CD4-positive, alpha-beta T cell treated with Interleukin-1 beta for 1 hour (primary cell): ENCODE measurements at regions not wholly inside any gene's neighbourhood (a gene's known extent, or its start where the extent isn't known, plus 50 kb on each side); places are given as distances from the start of the nearest gene placed in this dataset.
"Not testable (repeated sequence)": the region's sequence is repeated elsewhere in the genome, so short reads cannot be mapped to it uniquely, and the experiment has no call there.

Experiments
- DNase-seq, 2 donors: peaks; one replicate each; pipeline ENCODE4 v3.0.0-alpha.2; 2020 to 2022

DNA sequence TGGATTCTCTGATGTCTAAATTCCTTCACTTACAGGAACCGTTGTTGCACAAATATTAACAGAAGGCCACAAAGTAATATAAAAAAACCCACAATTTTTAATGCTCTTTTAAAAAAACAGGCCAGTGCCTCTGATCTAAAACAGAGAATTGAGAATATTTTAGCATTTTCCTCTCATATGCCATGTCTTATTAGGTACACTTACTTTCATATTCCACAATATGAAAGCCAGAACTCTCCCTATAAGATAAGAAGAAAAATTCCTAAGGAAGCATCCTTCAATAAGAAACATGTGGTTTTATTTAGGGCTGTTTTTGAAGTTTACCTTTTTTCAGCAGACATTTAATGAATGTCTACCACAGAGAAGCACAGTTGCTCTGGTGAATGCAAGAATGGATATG lies 214.5 kb downstream of the FAT3 start:
- no peak for DNase-seq

DNA sequence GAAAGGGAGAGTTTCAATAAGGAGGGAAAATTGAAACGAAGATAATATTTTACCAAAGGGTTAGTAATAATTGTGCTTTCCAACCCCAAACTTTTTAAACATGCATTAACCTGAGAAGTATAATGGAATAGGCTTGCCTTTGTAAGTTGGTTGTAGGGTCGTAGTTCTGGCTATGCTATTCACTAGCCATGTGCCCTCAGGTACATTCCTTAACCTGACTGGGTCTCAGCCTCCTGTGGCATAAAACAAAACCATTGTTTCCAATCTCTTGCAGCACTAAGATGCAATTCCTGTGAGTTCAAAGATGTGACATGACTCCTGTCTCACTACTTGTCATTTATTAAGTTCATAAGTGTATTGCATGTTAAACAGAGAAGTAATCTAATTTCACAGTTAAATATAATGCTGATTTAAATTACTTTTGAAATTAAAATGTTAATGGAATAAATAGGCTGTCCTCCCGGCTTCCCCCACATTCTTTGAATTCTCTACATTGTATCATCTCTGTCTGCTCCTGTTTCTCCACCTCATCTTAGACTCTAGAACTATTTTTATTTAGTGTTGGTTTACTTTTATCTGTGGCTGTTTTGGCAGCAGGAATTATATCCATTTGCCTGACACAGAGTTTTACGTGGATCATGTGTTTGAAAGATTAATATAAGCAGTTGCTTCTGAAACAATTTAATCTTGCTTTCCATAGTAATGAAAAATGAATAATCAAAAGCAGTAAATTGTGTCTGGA lies 216.3 kb downstream of the FAT3 start:
- DNase-seq, result no peak

GRCh38 chr11:92441443-92441726 lies 216.8 kb downstream of the FAT3 start:
- no peak for DNase-seq

GRCh38 chr11:92443199-92443598 lies 218.6 kb downstream of the FAT3 start:
- no peak for DNase-seq

DNA sequence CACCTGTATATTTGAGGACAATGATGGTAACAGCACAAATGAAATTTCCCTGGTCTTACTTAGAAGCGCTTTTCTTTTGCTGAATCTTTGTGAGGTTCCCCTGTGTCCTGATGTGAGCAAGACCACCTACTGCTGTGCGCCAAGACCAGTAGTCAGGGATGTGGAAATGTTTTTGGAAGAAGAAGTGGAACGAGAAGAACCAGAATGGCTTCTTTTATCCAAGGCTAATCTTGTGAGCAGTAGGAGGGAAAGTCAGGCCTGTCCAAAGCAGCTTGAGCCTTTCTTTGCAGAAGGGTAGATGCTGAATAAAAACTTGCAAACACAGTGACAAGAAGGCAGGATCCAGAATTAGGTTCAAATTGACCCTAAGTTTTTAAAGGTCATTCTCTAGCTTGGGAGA lies 223.0 kb downstream of the FAT3 start:
- no peak for DNase-seq

DNA sequence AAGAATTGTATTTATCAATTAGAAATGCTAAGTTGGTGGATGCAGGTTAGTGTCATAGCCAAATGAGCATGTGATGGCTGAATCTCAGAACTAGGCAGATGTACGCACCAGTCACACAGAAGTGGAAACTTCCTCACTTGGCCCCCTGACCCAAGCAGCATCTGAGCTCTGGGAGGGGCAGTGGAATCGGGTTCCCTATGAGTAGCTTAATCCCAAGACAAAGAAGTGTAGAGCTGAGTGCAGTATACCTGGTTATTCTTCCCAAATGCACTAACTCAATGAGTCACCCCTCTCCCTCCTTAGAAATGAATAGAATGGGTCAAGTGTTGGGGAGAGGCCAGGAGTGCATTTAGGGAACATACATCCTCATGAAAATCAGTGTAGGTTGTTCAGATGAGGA lies 224.6 kb downstream of the FAT3 start:
- DNase-seq, result no peak

DNA sequence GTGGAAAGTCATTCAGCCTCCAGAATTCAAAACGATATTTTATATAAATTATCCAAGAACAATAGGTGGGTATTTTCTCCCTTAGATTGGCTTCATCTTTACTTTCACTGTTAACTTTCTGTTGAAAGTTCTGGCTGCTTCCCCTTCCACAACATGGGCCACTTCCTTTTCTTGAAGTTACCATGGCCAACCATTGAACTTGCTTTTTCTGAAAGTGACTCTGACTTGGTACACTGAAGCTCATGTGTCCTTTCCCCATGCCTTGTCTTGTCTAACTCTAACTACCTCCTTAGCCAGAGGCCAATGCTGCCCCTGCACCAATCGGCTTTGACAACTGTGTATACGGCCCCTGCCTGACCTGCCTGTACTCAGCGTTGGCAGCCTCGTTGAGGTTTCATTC lies 225.2 kb downstream of the FAT3 start:
- no peak for DNase-seq

GRCh38 chr11:92451063-92451462 lies 226.4 kb downstream of the FAT3 start:
- DNase-seq, result no peak

DNA sequence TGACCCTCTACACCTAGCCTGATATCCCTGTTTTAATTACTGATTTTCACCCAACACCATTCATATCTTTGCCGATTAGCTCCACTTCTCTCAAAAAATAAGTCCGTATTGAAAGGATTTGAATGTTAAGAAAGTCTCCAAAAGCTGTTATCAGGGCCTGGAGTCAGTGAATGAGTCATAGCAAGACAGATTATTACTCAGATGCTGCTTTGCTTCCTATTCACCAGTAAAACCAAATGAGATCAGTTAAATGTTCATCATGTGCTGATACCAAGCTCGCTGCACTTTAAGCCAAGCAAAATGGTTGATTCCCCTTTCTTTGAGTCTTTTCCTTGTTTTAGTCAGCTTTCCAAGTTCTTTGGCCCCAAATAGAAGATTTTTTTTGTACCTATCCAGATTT lies 228.4 kb downstream of the FAT3 start:
- no peak for DNase-seq

GRCh38 chr11:92455210-92455790 lies 230.7 kb downstream of the FAT3 start:
- no peak for DNase-seq

GRCh38 chr11:92457250-92457649 lies 232.6 kb downstream of the FAT3 start:
- no peak for DNase-seq

GRCh38 chr11:92458486-92458885 lies 233.9 kb downstream of the FAT3 start:
- no peak for DNase-seq

DNA sequence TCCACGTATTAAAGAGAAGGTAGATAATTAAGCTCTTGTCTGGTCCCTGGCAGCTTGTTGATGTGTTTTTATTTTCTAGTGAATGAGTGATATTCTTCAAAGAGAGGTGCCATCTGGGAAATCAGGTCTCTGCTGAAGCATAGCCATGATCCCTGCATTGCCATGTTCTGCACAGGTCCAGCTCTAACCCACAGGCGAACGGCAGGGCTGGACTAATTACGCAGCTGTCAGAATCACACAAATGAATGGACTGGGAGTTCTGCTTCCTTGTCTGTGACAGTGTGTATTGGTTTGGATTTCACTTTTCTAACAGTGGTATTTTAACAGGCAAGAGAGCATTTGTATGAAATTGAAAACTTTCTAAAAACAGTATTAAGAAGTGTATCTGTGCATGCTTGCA lies 235.6 kb downstream of the FAT3 start:
- no peak for DNase-seq

- no peak for DNase-seq
Measured at GRCh38 chr11:92461447-92461846, 236.8 kb downstream of the FAT3 start.

- DNase-seq, result no peak
Measured at GRCh38 chr11:92462821-92463220, 238.2 kb downstream of the FAT3 start.

GRCh38 chr11:92464822-92465221 lies 240.2 kb downstream of the FAT3 start:
- no peak for DNase-seq

GRCh38 chr11:92465410-92465809 lies 240.8 kb downstream of the FAT3 start:
- not testable (repeated sequence) for DNase-seq

GRCh38 chr11:92473736-92474135 lies 249.1 kb downstream of the FAT3 start:
- DNase-seq, result no peak

DNA sequence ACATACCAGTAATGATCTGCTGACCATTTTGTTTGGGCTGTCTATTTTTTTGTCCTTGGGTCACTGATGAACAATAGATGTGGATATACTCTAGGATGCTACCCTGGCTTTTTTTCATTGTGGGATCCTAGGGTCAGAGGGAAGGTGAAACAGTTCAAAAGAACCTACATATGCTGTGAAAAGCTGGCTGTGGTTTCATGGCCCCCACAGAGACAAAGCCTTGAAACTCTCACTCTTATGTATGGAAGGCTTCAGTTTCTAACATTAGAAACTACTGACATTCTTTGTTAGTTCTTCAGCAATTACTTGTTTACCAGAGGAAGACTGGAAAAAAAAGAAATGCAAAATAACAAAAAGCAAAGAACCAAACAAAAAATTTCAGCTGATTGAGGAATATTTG lies 250.7 kb downstream of the FAT3 start:
- DNase-seq, result no peak

DNA sequence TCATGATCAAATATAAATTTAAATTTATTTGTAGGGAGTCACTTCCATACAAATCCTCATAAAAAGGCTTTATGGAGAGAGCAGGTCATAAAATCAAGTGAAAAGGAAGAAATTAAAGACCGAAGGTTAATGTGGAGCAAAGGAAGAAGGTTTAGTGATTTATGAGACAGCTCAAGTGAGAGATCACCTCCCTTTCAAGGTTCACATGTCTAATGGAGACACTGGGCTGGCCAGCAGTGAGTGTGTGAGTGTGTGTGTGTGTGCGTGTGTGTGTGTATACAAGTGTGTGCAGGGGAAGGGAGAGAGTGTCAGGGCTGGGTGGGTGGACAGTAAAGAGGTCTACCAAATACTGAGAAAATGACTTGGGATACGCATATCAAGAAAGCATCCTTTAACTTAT lies 251.2 kb downstream of the FAT3 start:
- DNase-seq, result no peak

- no peak for DNase-seq
Measured at GRCh38 chr11:92477686-92478085, 253.1 kb downstream of the FAT3 start.

GRCh38 chr11:92480499-92480898 lies 255.9 kb downstream of the FAT3 start:
- DNase-seq, result no peak

- no peak for DNase-seq
Measured at GRCh38 chr11:92482492-92483060, 258.0 kb downstream of the FAT3 start.

DNA sequence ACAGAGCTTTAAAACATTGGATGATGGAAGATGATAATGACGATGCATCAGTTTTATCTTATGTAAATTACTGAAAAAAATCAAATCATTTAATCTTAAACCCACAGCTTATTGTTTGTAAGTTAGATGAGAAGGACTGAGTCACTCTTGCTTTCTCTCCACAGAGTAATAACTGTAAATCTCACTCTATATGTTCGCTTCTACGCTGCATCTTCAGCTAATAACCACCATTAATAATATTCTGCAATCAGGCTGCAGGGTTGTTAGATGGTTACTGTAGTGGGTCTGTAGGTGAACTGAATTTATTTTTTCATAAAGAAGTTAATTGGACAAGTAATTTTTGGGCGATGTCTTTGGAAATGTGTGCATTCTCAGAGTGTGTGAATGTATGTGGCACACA lies 260.0 kb downstream of the FAT3 start:
- no peak for DNase-seq

- no peak for DNase-seq
Measured at GRCh38 chr11:92489826-92490399, 265.3 kb downstream of the FAT3 start.
